ENCODE measurements at regions not wholly inside any gene's neighbourhood (a gene's known extent, or its start where the extent isn't known, plus 50 kb on each side); places are given as distances from the start of the nearest gene placed in this dataset.
A peak's percentile ranks its signal among the peaks of the same experiment; 100 is the strongest.

- TF ChIP-seq IRF3 (IDR thresholded peaks at IDR 0.05; ENCODE audit: low read depth, low read length), result no peak
- TF ChIP-seq GATA2 (CRISPR knock-in tag; IDR thresholded peaks at IDR 0.05), result no peak
- TF ChIP-seq USF1 (IDR thresholded peaks at IDR 0.05; ENCODE audit: borderline replicate concordance, low read depth), result no peak
- no peak for TF ChIP-seq GABPA (IDR thresholded peaks at IDR 0.05; ENCODE audit: low read depth)
These were observed 2031.7 kb downstream of the EFNA5 start (continued) for GRCh38 chr5:105639068-105639467.

- Histone ChIP-seq H3K9me3 (no peaks in the 10 kb centered on the region), H3K9ac (no peak overlapping the region), H3K4me3 (ENCODE audit: low read depth in 2 of 2, low read length in 1 of 2) (no peak overlapping the region), H3K4me2 (no peak overlapping the region), H2AFZ (ENCODE audit: low read depth) (no peak overlapping the region), H3K27me3 (ENCODE audit: insufficient read depth) (no peaks in the 10 kb centered on the region), H3K27ac (ENCODE audit: low read depth in 2 of 2, low read length in 1 of 2) (no peak overlapping the region), H3K36me3 (replicated peaks in 1 of 2; ENCODE audit: control insufficient read depth in 1 of 2, insufficient read depth in 2 of 2, low read length in 1 of 2) (no peaks in the 10 kb centered on the region), H4K20me1 (ENCODE audit: insufficient read depth) (no peaks in the 10 kb centered on the region), H3F3A (replicated peaks; ENCODE audit: insufficient read depth) (no peaks in the 10 kb centered on the region), H3K4me1 (ENCODE audit: control insufficient read depth in 1 of 2, insufficient read depth in 2 of 2, low read depth in 1 of 2, low read length in 1 of 2) (peaks cover 0 to 3% of the 10 kb centered on the region in 2 experiments; a peak in 1 of 4 replicates), H3K9me2 (no peaks in the 10 kb centered on the region), H3K79me2 (ENCODE audit: insufficient read depth) (no peaks in the 10 kb centered on the region)
- POLR2A ChIA-PET, result no interaction called here
- CTCF ChIA-PET, result no interaction called here
- no peak for DNase-seq
- WGBS (ENCODE audit: low lambda C conversion rate), result 81% methylated on average over 2 of the region's 2 CpGs
- no peak for TF ChIP-seq PBX3 (IDR thresholded peaks at IDR 0.05)
- TF ChIP-seq RAD21 (IDR thresholded peaks at IDR 0.05; ENCODE audit: low read length), result no peak
These were observed 2032.3 kb downstream of the EFNA5 start for GRCh38 chr5:105638437-105638836.

- 31% methylated on average over 2 of the region's 2 CpGs for WGBS (ENCODE audit: low lambda C conversion rate)
- DNase-seq, result peak; percentile 26
- Histone ChIP-seq H3F3A (replicated peaks; ENCODE audit: insufficient read depth) (no peaks in the 10 kb centered on the region), H3K36me3 (replicated peaks in 1 of 2; ENCODE audit: control insufficient read depth in 1 of 2, insufficient read depth in 2 of 2, low read length in 1 of 2) (no peaks in the 10 kb centered on the region), H3K4me3 (ENCODE audit: low read depth in 2 of 2, low read length in 1 of 2) (no peak overlapping the region), H3K9ac (no peak overlapping the region), H4K20me1 (ENCODE audit: insufficient read depth) (no peaks in the 10 kb centered on the region), H3K4me1 (ENCODE audit: control insufficient read depth in 1 of 2, insufficient read depth in 2 of 2, low read depth in 1 of 2, low read length in 1 of 2) (peaks cover 0 to 18% of the 10 kb centered on the region in 2 experiments; a peak in 2 of 4 replicates), H3K9me3 (no peaks in the 10 kb centered on the region; the same call in 1 of the 2 replicates), H3K79me2 (ENCODE audit: insufficient read depth) (no peaks in the 10 kb centered on the region), H3K27me3 (ENCODE audit: insufficient read depth) (no peaks in the 10 kb centered on the region), H3K9me2 (no peaks in the 10 kb centered on the region), H3K4me2 (no peak overlapping the region), H2AFZ (ENCODE audit: low read depth) (0 out of 2 replicates have a peak overlapping the region, but pooled peaks have one; percentile 19), H3K27ac (ENCODE audit: low read depth in 2 of 2, low read length in 1 of 2) (peak overlapping the region in 1 of 2 experiments; percentile 89; a peak in 2 of 4 replicates)
- ChIA-PET CTCF (no interaction called here), POLR2A (no interaction called here)
- TF ChIP-seq ELF1 (IDR thresholded peaks at IDR 0.05) (no peak), MAX (IDR thresholded peaks at IDR 0.05; ENCODE audit: low read depth) (no peak), CHD2 (IDR thresholded peaks at IDR 0.05; ENCODE audit: low read length, partially characterized antibody) (peak; percentile 64), ZBTB33 (IDR thresholded peaks at IDR 0.05; ENCODE audit: borderline replicate concordance, low read depth) (no peak), USF2 (IDR thresholded peaks at IDR 0.05; ENCODE audit: borderline replicate concordance, low read depth, low read length) (no peak), NFIC (IDR thresholded peaks at IDR 0.05; ENCODE audit: borderline replicate concordance) (no peak), GABPA (IDR thresholded peaks at IDR 0.05; ENCODE audit: low read depth) (no peak), TEAD4 (IDR thresholded peaks at IDR 0.05; ENCODE audit: borderline replicate concordance, insufficient read depth) (peak; percentile 59; the same call in 1 of the 2 replicates), RCOR1 (IDR thresholded peaks at IDR 0.05; ENCODE audit: low read length) (peak; percentile 84), REST (IDR thresholded peaks at IDR 0.05; ENCODE audit: low read depth, low read length) (no peak), RXRA (IDR thresholded peaks at IDR 0.05; ENCODE audit: borderline replicate concordance, low read depth) (no peak)
These were observed 2038.7 kb downstream of the EFNA5 start for GRCh38 chr5:105632043-105632442.
